ENCODE measurements at regions not wholly inside any gene's neighbourhood (a gene's known extent, or its start where the extent isn't known, plus 50 kb on each side); places are given as distances from the start of the nearest gene placed in this dataset.

DNA sequence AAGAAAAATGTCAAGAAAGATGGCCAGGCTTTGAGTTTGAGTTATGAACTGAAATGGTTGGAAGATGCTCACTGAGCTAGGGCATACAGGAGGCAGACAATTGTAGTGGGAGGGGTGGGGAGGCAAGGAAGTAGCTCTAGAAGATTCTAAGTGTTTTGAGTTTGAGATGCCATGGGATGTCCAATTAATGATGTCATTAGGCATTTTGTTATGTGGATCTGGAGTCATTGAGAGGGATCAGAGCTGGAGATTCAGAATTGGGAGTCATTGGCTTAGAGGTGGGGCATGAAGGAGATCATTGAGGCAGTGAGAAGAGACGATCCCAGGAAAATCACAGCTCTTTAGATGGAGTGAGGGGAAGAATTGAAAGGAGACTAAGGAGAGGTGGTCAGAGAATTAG lies 111.5 kb upstream of the ZNF618 start:
- no peak for DNase-seq (ENCODE audit: low spot score)
- Histone ChIP-seq H3K79me2 (ENCODE audit: insufficient read depth, low read depth, low read length) (no peaks in the 10 kb centered on the region), H3K4me2 (ENCODE audit: low read length) (no peak overlapping the region), H3K9me3 (ENCODE audit: low read length) (no peaks in the 10 kb centered on the region), H3K9me2 (ENCODE audit: insufficient read depth, low read length) (no peaks in the 10 kb centered on the region), H3K4me1 (ENCODE audit: insufficient read depth, low read length, poor library complexity, severe bottlenecking) (no peaks in the 10 kb centered on the region), H3K36me3 (ENCODE audit: insufficient read depth, low read length) (no peaks in the 10 kb centered on the region), H3K27ac (ENCODE audit: low read depth, low read length, poor library complexity, severe bottlenecking) (no peak overlapping the region), H4K20me1 (ENCODE audit: insufficient read depth, low read length) (no peaks in the 10 kb centered on the region), H3K4me3 (ENCODE audit: low read depth, low read length, poor library complexity, severe bottlenecking) (no peak overlapping the region), H2AFZ (ENCODE audit: low read length) (no peak overlapping the region)
- POLR2A ChIA-PET = no interaction called here
- no TSS peak for BruUV-seq (replicated peaks)
- TF ChIP-seq EZH2phosphoT487 (IDR thresholded peaks at IDR 0.05; ENCODE audit: borderline replicate concordance, low read depth, low read length) = no peak
- TF ChIP-seq, protein P1, sequence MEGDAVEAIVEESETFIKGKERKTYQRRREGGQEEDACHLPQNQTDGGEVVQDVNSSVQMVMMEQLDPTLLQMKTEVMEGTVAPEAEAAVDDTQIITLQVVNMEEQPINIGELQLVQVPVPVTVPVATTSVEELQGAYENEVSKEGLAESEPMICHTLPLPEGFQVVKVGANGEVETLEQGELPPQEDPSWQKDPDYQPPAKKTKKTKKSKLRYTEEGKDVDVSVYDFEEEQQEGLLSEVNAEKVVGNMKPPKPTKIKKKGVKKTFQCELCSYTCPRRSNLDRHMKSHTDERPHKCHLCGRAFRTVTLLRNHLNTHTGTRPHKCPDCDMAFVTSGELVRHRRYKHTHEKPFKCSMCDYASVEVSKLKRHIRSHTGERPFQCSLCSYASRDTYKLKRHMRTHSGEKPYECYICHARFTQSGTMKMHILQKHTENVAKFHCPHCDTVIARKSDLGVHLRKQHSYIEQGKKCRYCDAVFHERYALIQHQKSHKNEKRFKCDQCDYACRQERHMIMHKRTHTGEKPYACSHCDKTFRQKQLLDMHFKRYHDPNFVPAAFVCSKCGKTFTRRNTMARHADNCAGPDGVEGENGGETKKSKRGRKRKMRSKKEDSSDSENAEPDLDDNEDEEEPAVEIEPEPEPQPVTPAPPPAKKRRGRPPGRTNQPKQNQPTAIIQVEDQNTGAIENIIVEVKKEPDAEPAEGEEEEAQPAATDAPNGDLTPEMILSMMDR (conservative IDR thresholded peaks at IDR 0.05; ENCODE audit: low read length) = no peak
- CTCF ChIA-PET (ENCODE audit: unreplicated experiment) = no interaction called here
- intact Hi-C loops (cut with micrococcal nuclease; ENCODE audit: unreplicated experiment) = no loop called here

- H3K9me3 ChIP-seq (ENCODE audit: low read length) = no peaks in the 10 kb centered on the region
- no peaks in the 10 kb centered on the region for H3K36me3 ChIP-seq (ENCODE audit: insufficient read depth, low read length)
- CTCF ChIA-PET (ENCODE audit: unreplicated experiment) = no interaction called here
- H3K27ac ChIP-seq (ENCODE audit: low read depth, low read length, poor library complexity, severe bottlenecking) = no peak overlapping the region
- TF ChIP-seq, protein P1 (conservative IDR thresholded peaks at IDR 0.05; ENCODE audit: low read length) = no peak
- no peak for TF ChIP-seq EZH2phosphoT487 (IDR thresholded peaks at IDR 0.05; ENCODE audit: borderline replicate concordance, low read depth, low read length)
- no peak for DNase-seq (ENCODE audit: low spot score)
- no peaks in the 10 kb centered on the region for H3K4me1 ChIP-seq (ENCODE audit: insufficient read depth, low read length, poor library complexity, severe bottlenecking)
- H3K79me2 ChIP-seq (ENCODE audit: insufficient read depth, low read depth, low read length) = no peaks in the 10 kb centered on the region
- intact Hi-C loops (cut with micrococcal nuclease; ENCODE audit: unreplicated experiment) = no loop called here
- no TSS peak for BruUV-seq (replicated peaks)
- POLR2A ChIA-PET = no interaction called here
- H3K9me2 ChIP-seq (ENCODE audit: insufficient read depth, low read length) = no peaks in the 10 kb centered on the region
- H2AFZ ChIP-seq (ENCODE audit: low read length) = no peak overlapping the region
- H4K20me1 ChIP-seq (ENCODE audit: insufficient read depth, low read length) = no peaks in the 10 kb centered on the region
- H3K4me3 ChIP-seq (ENCODE audit: low read depth, low read length, poor library complexity, severe bottlenecking) = no peak overlapping the region
- H3K4me2 ChIP-seq (ENCODE audit: low read length) = no peak overlapping the region
Observed at GRCh38 chr9:113769412-113769811, 106.7 kb upstream of the ZNF618 start.

DNA sequence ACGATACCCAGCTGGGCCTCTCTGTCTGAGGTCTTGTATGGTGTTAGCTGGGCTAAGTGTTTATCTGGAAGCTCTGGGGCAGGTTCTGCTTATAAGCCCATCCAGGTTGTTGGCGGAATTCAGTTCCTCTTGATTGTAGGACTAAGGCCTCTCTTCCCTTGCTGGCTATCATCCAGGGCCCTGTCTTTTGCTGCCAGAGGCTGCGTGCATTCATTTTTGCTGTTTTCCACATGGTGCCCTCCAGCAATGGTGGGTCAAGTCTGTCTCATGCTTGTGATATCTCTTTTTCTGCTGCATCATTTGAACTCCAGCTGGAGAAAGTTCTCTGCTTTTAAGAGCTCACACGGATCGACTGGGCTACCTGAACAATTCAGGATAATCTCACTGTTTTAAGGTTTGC lies 105.7 kb upstream of the ZNF618 start:
- H3K27ac ChIP-seq (ENCODE audit: low read depth, low read length, poor library complexity, severe bottlenecking) = no peak overlapping the region
- no peak overlapping the region for H3K4me2 ChIP-seq (ENCODE audit: low read length)
- intact Hi-C loops (cut with micrococcal nuclease; ENCODE audit: unreplicated experiment) = no loop called here
- H3K4me3 ChIP-seq (ENCODE audit: low read depth, low read length, poor library complexity, severe bottlenecking) = no peak overlapping the region
- ChIA-PET CTCF (ENCODE audit: unreplicated experiment) (no interaction called here), POLR2A (no interaction called here)
- no peaks in the 10 kb centered on the region for H3K4me1 ChIP-seq (ENCODE audit: insufficient read depth, low read length, poor library complexity, severe bottlenecking)
- DNase-seq (ENCODE audit: low spot score) = no peak
- BruUV-seq (replicated peaks) = no TSS peak
- no peaks in the 10 kb centered on the region for H3K9me3 ChIP-seq (ENCODE audit: low read length)
- no peaks in the 10 kb centered on the region for H4K20me1 ChIP-seq (ENCODE audit: insufficient read depth, low read length)
- H2AFZ ChIP-seq (ENCODE audit: low read length) = no peak overlapping the region
- TF ChIP-seq, protein P1 (conservative IDR thresholded peaks at IDR 0.05; ENCODE audit: low read length) = no peak
- TF ChIP-seq EZH2phosphoT487 (IDR thresholded peaks at IDR 0.05; ENCODE audit: borderline replicate concordance, low read depth, low read length) = no peak
- H3K9me2 ChIP-seq (ENCODE audit: insufficient read depth, low read length) = no peaks in the 10 kb centered on the region
- no peaks in the 10 kb centered on the region for H3K79me2 ChIP-seq (ENCODE audit: insufficient read depth, low read depth, low read length)
- H3K36me3 ChIP-seq (ENCODE audit: insufficient read depth, low read length) = no peaks in the 10 kb centered on the region
